PC-3 (cell line): ENCODE measurements at regions not wholly inside any gene's neighbourhood (a gene's known extent, or its start where the extent isn't known, plus 50 kb on each side); places are given as distances from the start of the nearest gene placed in this dataset.

Source experiments
- ATAC-seq: fragments of 200-7000 bp; cut with Tn5 transposase; 2 replicates; pipeline ENCODE4 v1.9.1; 2020; ENCODE audit warnings: mild to moderate bottlenecking, moderate library complexity
- BruUV-seq: library from RNA; stranded (reverse); fragments of 400-500 nt; replicated peaks from 2 replicates; lab custom pipeline; 2021; lab: Mats Ljungman, UMichigan
- CTCF ChIA-PET: fragments of 300-600 bp; sonication (Branson Sonifier 250); formaldehyde crosslinking; loops from one replicate; lab custom pipeline; 2022; ENCODE audit warnings: antibody characterized with exemption; lab: Charles Lee
- POLR2A ChIA-PET: fragments of 300-600 bp; sonication (Branson Sonifier 250); formaldehyde crosslinking; loops from one replicate; lab custom pipeline; 2022; ENCODE audit warnings: antibody characterized with exemption; ENCODE audit not compliant: unreplicated experiment; lab: Charles Lee
- DNase-seq: peaks from one replicate; pipeline ENCODE4 v3.0.0-alpha.2; 2015
- H2AFZ ChIP-seq: fragments of 300-600 bp; sonication (generic); 2 replicates; pipeline ENCODE4 v1.6.0; 2016; ENCODE audit warnings: antibody characterized with exemption, low read length
- H3F3A ChIP-seq: fragments of 300-600 bp; sonication (generic); one replicate; pipeline ENCODE4 v1.6.0; 2017; ENCODE audit warnings: antibody characterized with exemption, low read length, control low read depth, mild to moderate bottlenecking; ENCODE audit not compliant: unreplicated experiment
- H3K27ac ChIP-seq: fragments of 300-600 bp; sonication (generic); 2 replicates; pipeline ENCODE4 v1.5.1; 2016; ENCODE audit warnings: mild to moderate bottlenecking, low read length
- H3K27me3 ChIP-seq: fragments of 300-600 bp; sonication (generic); 2 replicates; pipeline ENCODE4 v1.6.1; 2016; ENCODE audit warnings: low read length, mixed read lengths
- H3K36me3 ChIP-seq: fragments of 300-600 bp; sonication (generic); 2 replicates; pipeline ENCODE4 v1.6.1; 2016; ENCODE audit warnings: low read depth, mixed run types, low read length, mixed read lengths
- H3K4me1 ChIP-seq: fragments of 300-600 bp; sonication (generic); 2 replicates; pipeline ENCODE4 v1.5.1; 2016; ENCODE audit warnings: low read length; ENCODE audit not compliant: insufficient read depth
- H3K4me2 ChIP-seq: fragments of 300-600 bp; sonication (generic); 2 replicates; pipeline ENCODE4 v1.6.0; 2016; ENCODE audit warnings: low read length
- H3K4me3 ChIP-seq: fragments of 300-600 bp; sonication (generic); 2 replicates; pipeline ENCODE4 v1.5.1; 2016; ENCODE audit warnings: mild to moderate bottlenecking, low read length, mixed read lengths
- H3K79me2 ChIP-seq: fragments of 300-600 bp; sonication (generic); 2 replicates; pipeline ENCODE4 v1.6.1; 2017; ENCODE audit warnings: low read length, mixed read lengths
- H3K9ac ChIP-seq: fragments of 300-600 bp; sonication (generic); 2 replicates; pipeline ENCODE4 v1.6.0; 2016; ENCODE audit warnings: mild to moderate bottlenecking, low read length
- H3K9me2 ChIP-seq: fragments of 300-600 bp; sonication (generic); replicated peaks from 2 replicates; pipeline ENCODE4 v1.6.1; 2016; ENCODE audit warnings: mixed run types, low read length, mixed read lengths
- H3K9me3 ChIP-seq: fragments of 300-600 bp; sonication (generic); 2 replicates; pipeline ENCODE4 v1.6.1; 2016; ENCODE audit warnings: low read length, mixed read lengths
- H4K20me1 ChIP-seq: fragments of 300-600 bp; sonication (generic); 2 replicates; pipeline ENCODE4 v1.6.1; 2016; ENCODE audit warnings: low read length, mixed read lengths
- EZH2 ChIP-seq: fragments of 300-600 bp; sonication (generic); IDR thresholded peaks from one replicate; pipeline ENCODE4 v1.6.1; 2017; ENCODE audit warnings: antibody characterized with exemption, mild to moderate bottlenecking, low read length; ENCODE audit not compliant: unreplicated experiment
- EZH2phosphoT487 ChIP-seq: fragments of 300-600 bp; sonication (generic); IDR thresholded peaks from 2 replicates; pipeline ENCODE4 v1.6.1; 2018; ENCODE audit warnings: mild to moderate bottlenecking, antibody characterized with exemption, low read length, borderline replicate concordance
- intact Hi-C: fragments of 100-400 bp; cut with micrococcal nuclease; formaldehyde crosslinking; loops from 2 replicates; pipeline ENCODE4 v1.9.0; 2023
- TF ChIP-seq, protein P1 (sequence below): fragments of 300-600 bp; sonication (generic); conservative IDR thresholded peaks from 2 replicates; pipeline ENCODE4 v1.5.1; 2017; ENCODE audit warnings: antibody characterized with exemption, low read depth, mild to moderate bottlenecking, low read length

- H3K27ac ChIP-seq: no peak overlapping the region
- H2AFZ ChIP-seq: no peak overlapping the region
- no peaks in the 10 kb centered on the region for H3K9me3 ChIP-seq
- H3F3A ChIP-seq: no peaks in the 10 kb centered on the region
- DNase-seq: no peak
- H3K4me2 ChIP-seq: no peak overlapping the region
- H3K4me3 ChIP-seq: no peak overlapping the region
- ChIA-PET CTCF (no interaction called here), POLR2A (no interaction called here)
- H4K20me1 ChIP-seq: no peaks in the 10 kb centered on the region
- H3K36me3 ChIP-seq: no peaks in the 10 kb centered on the region
- intact Hi-C loops: no loop called here
- H3K79me2 ChIP-seq: no peaks in the 10 kb centered on the region
- no TSS peak for BruUV-seq
- no peaks in the 10 kb centered on the region for H3K27me3 ChIP-seq
- TF ChIP-seq EZH2 (no peak), EZH2phosphoT487 (no peak)
- TF ChIP-seq, protein P1, sequence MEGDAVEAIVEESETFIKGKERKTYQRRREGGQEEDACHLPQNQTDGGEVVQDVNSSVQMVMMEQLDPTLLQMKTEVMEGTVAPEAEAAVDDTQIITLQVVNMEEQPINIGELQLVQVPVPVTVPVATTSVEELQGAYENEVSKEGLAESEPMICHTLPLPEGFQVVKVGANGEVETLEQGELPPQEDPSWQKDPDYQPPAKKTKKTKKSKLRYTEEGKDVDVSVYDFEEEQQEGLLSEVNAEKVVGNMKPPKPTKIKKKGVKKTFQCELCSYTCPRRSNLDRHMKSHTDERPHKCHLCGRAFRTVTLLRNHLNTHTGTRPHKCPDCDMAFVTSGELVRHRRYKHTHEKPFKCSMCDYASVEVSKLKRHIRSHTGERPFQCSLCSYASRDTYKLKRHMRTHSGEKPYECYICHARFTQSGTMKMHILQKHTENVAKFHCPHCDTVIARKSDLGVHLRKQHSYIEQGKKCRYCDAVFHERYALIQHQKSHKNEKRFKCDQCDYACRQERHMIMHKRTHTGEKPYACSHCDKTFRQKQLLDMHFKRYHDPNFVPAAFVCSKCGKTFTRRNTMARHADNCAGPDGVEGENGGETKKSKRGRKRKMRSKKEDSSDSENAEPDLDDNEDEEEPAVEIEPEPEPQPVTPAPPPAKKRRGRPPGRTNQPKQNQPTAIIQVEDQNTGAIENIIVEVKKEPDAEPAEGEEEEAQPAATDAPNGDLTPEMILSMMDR: no peak
- H3K9ac ChIP-seq: no peak overlapping the region
- H3K9me2 ChIP-seq: no peaks in the 10 kb centered on the region
- no peak for ATAC-seq
- H3K4me1 ChIP-seq: no peaks in the 10 kb centered on the region
Observed at GRCh38 chr9:113665064-113665463, 201.5 kb downstream of the RGS3 start.

GRCh38 chr9:113665756-113666155 is 202.2 kb downstream of the RGS3 start:
- Histone ChIP-seq H3K4me1 (no peaks in the 10 kb centered on the region), H3K27ac (no peak overlapping the region), H3F3A (no peaks in the 10 kb centered on the region), H3K9me2 (no peaks in the 10 kb centered on the region), H4K20me1 (no peaks in the 10 kb centered on the region), H3K9ac (no peak overlapping the region), H3K4me2 (no peak overlapping the region), H3K27me3 (no peaks in the 10 kb centered on the region), H3K36me3 (no peaks in the 10 kb centered on the region), H3K4me3 (no peak overlapping the region), H3K79me2 (no peaks in the 10 kb centered on the region), H2AFZ (no peak overlapping the region), H3K9me3 (no peaks in the 10 kb centered on the region)
- intact Hi-C loops: no loop called here
- ATAC-seq (no peak), DNase-seq (no peak)
- TF ChIP-seq, protein P1: no peak
- TF ChIP-seq EZH2: no peak
- BruUV-seq: no TSS peak
- ChIA-PET CTCF (no interaction called here), POLR2A (no interaction called here)

DNA sequence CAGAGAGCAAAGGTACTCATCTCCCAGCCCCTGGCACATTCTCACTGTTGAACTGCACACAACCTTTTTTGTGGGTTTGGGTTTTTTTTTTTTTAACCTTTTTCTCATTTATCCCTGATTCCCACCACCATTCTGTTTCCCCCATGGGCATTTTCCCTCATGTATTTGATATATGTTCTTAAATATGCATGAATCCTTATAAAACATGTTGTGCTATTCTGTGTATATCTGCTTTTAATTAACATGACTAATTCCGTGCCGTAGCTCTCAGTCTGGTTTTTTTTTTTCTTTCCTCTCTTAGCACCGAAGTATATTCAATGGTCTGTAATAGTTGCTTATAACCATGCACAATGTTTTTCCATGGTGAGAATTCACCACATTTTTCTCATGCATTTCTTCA is 204.5 kb downstream of the RGS3 start:
- ChIA-PET CTCF (no interaction called here), POLR2A (interaction anchor here (0.6 kb wide), 1 partner anchor 98 kb away, joined by 6 read pairs; no protein-coding TSS in a partner anchor)
- Histone ChIP-seq H3K27ac (no peak overlapping the region), H3K79me2 (no peaks in the 10 kb centered on the region), H3K36me3 (no peaks in the 10 kb centered on the region), H3K9me3 (no peaks in the 10 kb centered on the region), H3K9me2 (no peaks in the 10 kb centered on the region), H3F3A (no peaks in the 10 kb centered on the region), H2AFZ (no peak overlapping the region), H3K9ac (no peak overlapping the region), H3K4me2 (no peak overlapping the region), H3K27me3 (no peaks in the 10 kb centered on the region), H3K4me3 (no peak overlapping the region), H3K4me1 (no peaks in the 10 kb centered on the region), H4K20me1 (no peaks in the 10 kb centered on the region)
- no peak for TF ChIP-seq EZH2phosphoT487
- TF ChIP-seq, protein P1: no peak
- no peak for TF ChIP-seq EZH2
- DNase-seq: no peak
- no TSS peak for BruUV-seq
- intact Hi-C loops: no loop called here
- no peak for ATAC-seq
